Frontal cortex (tissue), 3 donors: ENCODE measurements at regions not wholly inside any gene's neighbourhood (a gene's known extent, or its start where the extent isn't known, plus 50 kb on each side); places are given as distances from the start of the nearest gene placed in this dataset.
"Not testable (repeated sequence)": the region's sequence is repeated elsewhere in the genome, so short reads cannot be mapped to it uniquely, and the experiment has no call there.

Experiments
- DNase-seq, 2 donors: peaks; one replicate each; pipeline ENCODE4 v3.0.0; 2012; ENCODE audit warnings: low spot score in 2 of 2
- FAIRE-seq: peaks from 2 replicates; lab custom pipeline; 2012; peaks lifted over from hg19 to GRCh38; lab: Jason Lieb, UNC
- donor health status: control.
- donor health status: control.
- donor health status: control.

DNA sequence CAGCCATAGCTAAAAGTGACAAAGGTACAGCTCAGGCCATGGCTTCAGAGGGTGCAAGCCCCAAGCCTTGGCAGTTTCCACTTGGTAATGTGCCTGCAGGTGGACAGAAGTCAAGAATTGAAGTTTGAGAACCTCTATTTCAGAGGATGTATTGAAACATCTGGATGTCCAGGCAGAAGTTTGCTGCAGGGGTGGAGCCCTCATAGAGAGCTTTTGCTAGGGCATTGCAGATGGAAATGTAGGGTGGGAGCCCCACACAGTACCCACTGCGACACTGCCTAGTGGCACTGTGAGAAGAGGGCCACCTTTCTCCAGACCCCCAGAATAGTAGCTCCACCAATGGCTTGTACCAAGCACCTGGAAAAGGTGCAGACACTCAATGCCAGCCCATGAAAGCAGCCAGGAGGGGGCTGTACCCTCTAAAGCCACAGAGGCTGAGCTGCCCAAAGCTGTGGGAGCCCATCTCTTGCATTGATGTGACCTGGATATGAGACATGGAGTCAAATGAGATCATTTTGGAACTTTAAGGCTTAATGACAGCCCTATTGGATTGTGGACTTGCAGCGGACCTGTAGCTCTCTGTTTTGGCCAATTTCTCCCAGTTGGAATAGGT is 1299.4 kb upstream of the MAP3K7 start:
- FAIRE-seq: no peak
- no peak for DNase-seq

DNA sequence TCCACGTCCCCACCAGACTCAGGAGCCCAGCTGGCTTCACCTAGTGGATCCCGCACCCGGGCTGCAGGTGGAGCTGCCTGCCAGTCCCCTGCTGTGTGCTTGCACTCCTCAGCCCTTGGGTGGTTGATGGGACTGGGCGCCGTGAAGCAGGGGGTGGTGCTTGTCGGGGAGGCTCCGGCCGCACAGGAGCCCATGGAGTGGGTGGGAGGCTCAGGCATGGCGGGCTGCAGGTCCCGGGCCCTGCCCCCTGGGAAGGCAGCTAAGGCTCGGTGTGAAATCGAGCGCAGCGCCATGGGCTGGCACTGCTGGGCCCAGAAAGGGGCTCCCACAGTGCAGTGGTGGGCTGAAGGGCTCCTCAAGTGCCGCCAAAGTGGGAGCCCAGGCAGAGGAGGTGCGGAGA is 1294.9 kb upstream of the MAP3K7 start:
- FAIRE-seq: not testable (repeated sequence)

GRCh38 chr6:91879386-91879995 is 1292.6 kb upstream of the MAP3K7 start:
- FAIRE-seq (no peak), DNase-seq (no peak)

More for the DNA sequence above, 1294.9 kb upstream of the MAP3K7 start:
- not testable (repeated sequence) for DNase-seq

- no peak for FAIRE-seq
- no peak for DNase-seq
Observed at GRCh38 chr6:91877994-91878393, 1291.1 kb upstream of the MAP3K7 start.

DNA sequence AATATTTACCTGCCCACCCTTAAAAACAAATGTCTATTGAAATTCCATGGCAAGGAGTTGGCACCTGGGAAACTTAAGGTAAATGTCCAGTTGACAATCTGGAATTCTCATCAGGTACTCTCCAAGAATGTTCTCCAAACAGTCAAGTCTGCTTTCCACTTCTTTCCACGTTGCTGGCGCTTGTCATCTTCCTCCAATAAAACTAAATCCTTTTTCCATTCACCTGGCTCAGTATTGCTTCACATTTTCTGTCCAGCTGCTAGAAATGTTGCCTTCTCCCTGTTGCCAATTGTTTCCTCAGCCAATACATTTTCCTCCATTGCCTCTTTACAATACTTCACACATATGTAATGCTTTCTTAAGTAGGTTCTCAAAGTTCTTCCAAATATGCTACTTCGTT is 1288.1 kb upstream of the MAP3K7 start:
- no peak for FAIRE-seq
- DNase-seq: no peak

GRCh38 chr6:91868539-91869202 is 1281.8 kb upstream of the MAP3K7 start:
- FAIRE-seq: no peak

DNA sequence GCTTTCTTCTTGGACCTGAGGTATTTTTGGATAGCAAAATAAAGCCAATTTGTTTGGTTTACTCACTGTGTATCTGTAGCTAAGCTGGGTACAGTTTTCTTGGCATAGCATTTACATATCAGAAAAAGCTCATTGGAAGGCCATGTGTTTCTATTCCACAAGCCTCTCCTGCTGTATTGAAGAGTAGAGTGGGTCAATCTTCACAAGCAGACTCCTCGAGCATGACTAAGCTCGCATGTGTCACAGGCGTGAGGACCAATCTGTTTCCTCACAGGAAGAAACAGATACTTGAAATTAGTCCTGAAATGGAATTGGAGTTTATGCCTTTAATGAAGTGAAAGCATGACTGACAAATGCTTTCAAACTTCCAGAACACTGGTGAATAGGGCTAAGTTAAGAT is 1279.0 kb upstream of the MAP3K7 start:
- DNase-seq (no peak), FAIRE-seq (no peak)

More at GRCh38 chr6:91868539-91869202, 1281.8 kb upstream of the MAP3K7 start:
- no peak for DNase-seq

GRCh38 chr6:91864911-91865310 is 1278.0 kb upstream of the MAP3K7 start:
- DNase-seq (no peak), FAIRE-seq (peak; percentile 85)

DNA sequence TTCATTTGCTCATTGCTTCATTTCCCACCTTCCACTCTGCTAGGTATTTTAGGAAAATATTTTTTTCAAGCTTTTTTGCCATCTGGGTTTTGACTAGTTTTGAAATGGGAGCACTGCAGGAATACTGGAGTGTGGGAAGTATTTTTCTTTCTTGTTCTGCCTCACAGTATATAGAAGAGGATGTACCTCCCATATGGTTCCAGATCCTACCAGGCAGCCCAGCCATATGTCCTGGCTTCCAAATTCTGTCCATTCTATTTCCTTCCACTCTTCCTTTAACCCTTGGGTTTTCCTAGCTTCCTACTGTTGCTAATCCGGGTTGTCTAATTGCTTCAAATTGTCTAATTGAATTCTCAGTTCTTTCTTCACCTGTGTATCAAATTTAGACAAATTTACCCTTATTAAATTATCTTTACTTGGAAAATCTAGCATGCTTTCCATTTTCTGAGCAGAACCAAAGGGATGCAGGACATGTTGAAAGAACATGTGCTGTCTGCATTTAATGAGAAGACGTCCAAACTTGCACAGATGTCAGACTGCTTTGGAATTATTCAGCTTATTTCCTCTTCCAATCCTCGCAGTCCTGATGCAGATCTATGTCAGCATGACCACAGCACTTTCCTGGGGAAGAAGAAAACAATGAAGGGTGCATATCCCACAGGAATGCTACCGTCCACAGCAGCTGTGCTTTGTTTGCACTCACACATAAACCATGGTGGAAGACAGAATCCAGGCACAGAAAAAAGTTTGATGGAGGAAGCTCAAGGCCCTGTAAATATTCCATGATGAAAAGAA is 1273.9 kb upstream of the MAP3K7 start:
- FAIRE-seq (no peak), DNase-seq (no peak)

GRCh38 chr6:91852252-91852651 is 1265.4 kb upstream of the MAP3K7 start:
- DNase-seq: no peak
- FAIRE-seq: no peak

DNA sequence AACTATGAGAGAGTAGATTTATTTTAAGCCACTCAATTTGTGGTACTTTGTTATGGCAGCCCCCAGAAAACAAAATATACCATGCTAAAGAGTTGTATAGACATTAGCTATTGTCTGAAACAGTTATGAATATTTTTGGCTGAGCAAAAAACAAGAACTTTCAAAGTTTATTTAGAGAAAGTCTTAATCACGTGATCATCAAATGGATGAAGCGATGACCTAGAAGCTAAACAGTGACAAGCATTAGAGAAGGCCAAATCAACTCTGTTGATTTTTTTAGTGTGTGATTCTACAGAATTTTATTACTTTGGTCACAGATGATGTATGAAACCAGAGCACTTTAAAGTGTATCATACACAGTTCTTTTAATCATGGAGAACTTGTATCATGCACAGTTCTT is 1247.9 kb upstream of the MAP3K7 start:
- DNase-seq: no peak
- FAIRE-seq: no peak

- DNase-seq (no peak), FAIRE-seq (no peak)
Observed at GRCh38 chr6:91827151-91827550, 1240.3 kb upstream of the MAP3K7 start.

GRCh38 chr6:91826128-91826527 is 1239.3 kb upstream of the MAP3K7 start:
- DNase-seq (no peak), FAIRE-seq (no peak)

GRCh38 chr6:91824331-91824730 is 1237.5 kb upstream of the MAP3K7 start:
- FAIRE-seq: no peak
- no peak for DNase-seq

DNA sequence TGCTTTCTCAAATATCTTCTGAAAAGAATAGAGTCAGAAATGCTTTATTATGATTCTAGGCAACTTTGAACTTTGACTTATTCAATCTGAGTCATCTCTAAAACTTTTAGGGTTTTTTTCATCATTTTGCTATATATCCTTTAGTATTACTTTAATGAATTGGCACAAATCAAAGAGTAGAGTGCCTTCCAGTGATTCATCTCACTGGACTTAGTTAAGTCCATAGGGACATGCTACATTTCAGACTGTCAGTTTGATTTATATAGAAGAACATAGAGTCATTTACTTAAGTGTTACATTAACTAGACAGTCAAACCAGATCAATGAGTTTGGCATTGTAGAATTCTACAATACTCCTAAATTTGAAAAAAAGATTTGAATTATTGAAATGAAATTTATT is 1235.7 kb upstream of the MAP3K7 start:
- FAIRE-seq: no peak
- no peak for DNase-seq

DNA sequence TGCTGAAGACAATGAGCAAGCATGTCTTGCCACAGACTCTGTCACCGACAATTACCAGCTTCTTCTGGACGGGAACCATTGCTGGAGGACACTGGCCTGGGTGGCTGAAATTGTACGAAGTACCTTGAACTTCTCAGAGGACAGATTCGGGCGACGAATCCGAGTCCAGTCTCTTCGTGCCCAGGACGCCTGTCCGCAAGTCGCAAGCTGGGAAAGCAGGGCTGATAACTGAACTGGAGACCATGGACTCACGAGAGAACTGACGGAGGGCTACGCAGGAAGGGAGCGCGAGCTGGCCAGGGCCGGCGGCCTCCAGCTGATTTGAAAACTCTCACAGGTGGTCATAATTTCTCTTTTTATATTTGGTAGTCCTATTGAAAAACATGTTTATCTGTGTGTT is 1229.5 kb upstream of the MAP3K7 start:
- FAIRE-seq (no peak), DNase-seq (no peak)

DNA sequence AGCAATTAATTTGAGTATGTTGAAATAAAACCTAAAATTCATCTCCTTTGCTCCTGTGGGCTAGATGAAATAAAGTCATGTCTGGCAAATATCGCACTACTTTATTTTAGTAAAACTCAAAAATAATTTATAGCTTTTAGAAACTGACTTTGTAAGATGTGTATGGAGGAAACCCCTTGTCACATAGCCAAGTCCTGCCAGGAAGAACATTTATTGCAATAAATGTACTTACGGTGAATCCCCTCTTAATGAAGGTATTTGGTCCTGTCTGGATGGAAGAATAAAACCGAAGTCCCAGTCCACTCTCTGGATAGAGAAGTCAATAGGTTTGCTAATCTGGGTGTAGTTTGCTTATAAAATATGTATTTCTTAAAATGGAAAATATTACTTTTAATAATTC is 1226.8 kb upstream of the MAP3K7 start:
- FAIRE-seq (no peak), DNase-seq (no peak)

- no peak for FAIRE-seq
- DNase-seq: no peak
Observed at GRCh38 chr6:91812596-91813274, 1225.9 kb upstream of the MAP3K7 start.

DNA sequence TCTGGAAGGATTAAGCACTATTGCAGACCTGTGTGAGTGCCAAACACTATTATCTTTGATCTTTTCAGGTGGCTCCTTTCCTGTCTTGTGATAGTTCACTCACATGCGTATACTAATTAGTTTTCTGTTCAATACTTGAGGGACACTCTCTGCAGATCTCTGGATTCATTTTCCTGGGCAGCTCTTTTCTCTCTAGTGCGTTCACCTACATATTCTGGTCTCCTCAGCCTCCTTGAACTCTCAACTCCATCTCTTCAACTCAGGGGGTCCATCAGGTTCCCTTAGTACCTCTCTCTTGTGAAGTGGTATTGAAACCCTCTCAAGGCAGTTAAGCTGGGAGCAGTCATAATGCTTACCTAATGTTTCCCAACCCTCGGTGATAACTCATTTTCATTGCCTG is 1218.1 kb upstream of the MAP3K7 start:
- FAIRE-seq (no peak), DNase-seq (no peak)

GRCh38 chr6:91802431-91802830 is 1215.6 kb upstream of the MAP3K7 start:
- no peak for FAIRE-seq
- DNase-seq: no peak
